MG63 (cell line): ENCODE measurements at regions not wholly inside any gene's neighbourhood (a gene's known extent, or its start where the extent isn't known, plus 50 kb on each side); places are given as distances from the start of the nearest gene placed in this dataset.
"Not testable (repeated sequence)": the region's sequence is repeated elsewhere in the genome, so short reads cannot be mapped to it uniquely, and the experiment has no call there.

Experiments
- DNase-seq: peaks from one replicate; pipeline ENCODE4 v3.0.0-alpha.2; 2020
- H3K27me3 ChIP-seq: fragments of 250-450 bp; sonication (Bioruptor Pico); 2 replicates; pipeline ENCODE4 v1.5.1; 2020; ENCODE audit warnings: mild to moderate bottlenecking, moderate library complexity
- H3K36me3 ChIP-seq: fragments of 250-450 bp; sonication (Bioruptor Pico); 2 replicates; pipeline ENCODE4 v1.5.1; 2020; ENCODE audit warnings: mild to moderate bottlenecking, moderate library complexity
- H3K4me3 ChIP-seq: fragments of 250-450 bp; sonication (Bioruptor Pico); 2 replicates; pipeline ENCODE4 v1.5.1; 2020; ENCODE audit warnings: mild to moderate bottlenecking, moderate library complexity
- H3K9me3 ChIP-seq: fragments of 250-450 bp; sonication (Bioruptor Pico); 2 replicates; pipeline ENCODE4 v1.5.1; 2020; ENCODE audit warnings: mild to moderate bottlenecking, moderate library complexity

- no peaks in the 10 kb centered on the region for H3K36me3 ChIP-seq
- no peak overlapping the region for H3K4me3 ChIP-seq
- H3K27me3 ChIP-seq = no peaks in the 10 kb centered on the region
- no peaks in the 10 kb centered on the region for H3K9me3 ChIP-seq
- DNase-seq = no peak
Measured at GRCh38 chr9:97768746-97769145, 71.6 kb upstream of the XPA start.

GRCh38 chr9:97769208-97769607 lies 72.1 kb upstream of the XPA start:
- DNase-seq = no peak
- no peaks in the 10 kb centered on the region for H3K36me3 ChIP-seq
- no peaks in the 10 kb centered on the region for H3K9me3 ChIP-seq
- H3K27me3 ChIP-seq = no peaks in the 10 kb centered on the region
- H3K4me3 ChIP-seq = no peak overlapping the region

- Histone ChIP-seq H3K9me3 (no peaks in the 10 kb centered on the region; the same call in 1 of the 2 replicates), H3K36me3 (no peaks in the 10 kb centered on the region), H3K27me3 (no peaks in the 10 kb centered on the region), H3K4me3 (no peak overlapping the region)
- DNase-seq = no peak
Measured at GRCh38 chr9:97770808-97771372, 73.8 kb upstream of the XPA start.

- no peaks in the 10 kb centered on the region for H3K36me3 ChIP-seq
- DNase-seq = no peak
- no peaks in the 10 kb centered on the region for H3K27me3 ChIP-seq
- no peaks in the 10 kb centered on the region; the same call in 1 of the 2 replicates for H3K9me3 ChIP-seq
- H3K4me3 ChIP-seq = no peak overlapping the region
Measured at GRCh38 chr9:97771641-97772040, 74.5 kb upstream of the XPA start.

- Histone ChIP-seq H3K36me3 (no peaks in the 10 kb centered on the region), H3K4me3 (no peak overlapping the region), H3K9me3 (peaks cover 1% of the 10 kb centered on the region; the same call in 1 of the 2 replicates), H3K27me3 (no peaks in the 10 kb centered on the region)
- DNase-seq = no peak
Measured at GRCh38 chr9:97772145-97772544, 75.0 kb upstream of the XPA start.

GRCh38 chr9:97773091-97773490 lies 76.0 kb upstream of the XPA start:
- DNase-seq = no peak
- peaks cover 8% of the 10 kb centered on the region for H3K9me3 ChIP-seq
- no peaks in the 10 kb centered on the region for H3K27me3 ChIP-seq
- H3K4me3 ChIP-seq = no peak overlapping the region
- H3K36me3 ChIP-seq = no peaks in the 10 kb centered on the region

- no peak overlapping the region for H3K4me3 ChIP-seq
- no peaks in the 10 kb centered on the region for H3K36me3 ChIP-seq
- DNase-seq = peak; percentile 60
- no peaks in the 10 kb centered on the region for H3K27me3 ChIP-seq
- peaks cover 15% of the 10 kb centered on the region for H3K9me3 ChIP-seq
Measured at GRCh38 chr9:97773723-97774122, 76.6 kb upstream of the XPA start.

GRCh38 chr9:97774673-97775072 lies 77.5 kb upstream of the XPA start:
- Histone ChIP-seq H3K4me3 (no peak overlapping the region), H3K9me3 (peaks cover 17% of the 10 kb centered on the region), H3K27me3 (no peaks in the 10 kb centered on the region), H3K36me3 (no peaks in the 10 kb centered on the region)
- no peak for DNase-seq

- DNase-seq, H3K36me3 ChIP-seq, H3K27me3 ChIP-seq, H3K4me3 ChIP-seq: not testable (repeated sequence)
- H3K9me3 ChIP-seq = peaks cover 17% of the 10 kb centered on the region
Measured at GRCh38 chr9:97778740-97779139, 74.3 kb upstream of the FOXE1 start.

- Histone ChIP-seq H3K27me3 (peaks cover 2% of the 10 kb centered on the region; the same call in 1 of the 2 replicates), H3K4me3 (no peak overlapping the region), H3K9me3 (peaks cover 17% of the 10 kb centered on the region), H3K36me3 (no peaks in the 10 kb centered on the region)
- DNase-seq = no peak
Measured at GRCh38 chr9:97779608-97780007, 73.4 kb upstream of the FOXE1 start.

GRCh38 chr9:97781902-97782301 lies 71.1 kb upstream of the FOXE1 start:
- Histone ChIP-seq H3K4me3 (no peak overlapping the region), H3K9me3 (peaks cover 17% of the 10 kb centered on the region), H3K36me3 (no peaks in the 10 kb centered on the region), H3K27me3 (peaks cover 3% of the 10 kb centered on the region; the same call in 1 of the 2 replicates)
- no peak for DNase-seq

- peaks cover 3% of the 10 kb centered on the region; the same call in 1 of the 2 replicates for H3K27me3 ChIP-seq
- no peaks in the 10 kb centered on the region for H3K9me3 ChIP-seq
Measured at GRCh38 chr9:97786341-97786740, 66.7 kb upstream of the FOXE1 start.

GRCh38 chr9:97787551-97787950 lies 65.5 kb upstream of the FOXE1 start:
- Histone ChIP-seq H3K27me3 (peaks cover 3% of the 10 kb centered on the region; the same call in 1 of the 2 replicates), H3K4me3 (no peak overlapping the region), H3K9me3 (no peaks in the 10 kb centered on the region), H3K36me3 (no peaks in the 10 kb centered on the region)
- no peak for DNase-seq

More at GRCh38 chr9:97786341-97786740, 66.7 kb upstream of the FOXE1 start:
- Histone ChIP-seq H3K4me3 (no peak overlapping the region), H3K36me3 (no peaks in the 10 kb centered on the region)
- peak; percentile 66 for DNase-seq

- Histone ChIP-seq H3K9me3 (no peaks in the 10 kb centered on the region), H3K4me3 (no peak overlapping the region), H3K27me3 (peaks cover 3% of the 10 kb centered on the region; the same call in 1 of the 2 replicates), H3K36me3 (no peaks in the 10 kb centered on the region)
- peak; percentile 34 for DNase-seq
Measured at GRCh38 chr9:97788763-97789663, 64.0 kb upstream of the FOXE1 start.

- Histone ChIP-seq H3K27me3 (no peaks in the 10 kb centered on the region), H3K4me3 (no peak overlapping the region)
- DNase-seq = no peak
Measured at GRCh38 chr9:97790542-97790941, 62.5 kb upstream of the FOXE1 start.

GRCh38 chr9:97791542-97791941 lies 61.5 kb upstream of the FOXE1 start:
- H3K9me3 ChIP-seq = no peaks in the 10 kb centered on the region
- no peak overlapping the region for H3K4me3 ChIP-seq
- no peaks in the 10 kb centered on the region for H3K27me3 ChIP-seq
- no peak for DNase-seq
- H3K36me3 ChIP-seq = no peaks in the 10 kb centered on the region

More at GRCh38 chr9:97790542-97790941, 62.5 kb upstream of the FOXE1 start:
- Histone ChIP-seq H3K36me3 (no peaks in the 10 kb centered on the region), H3K9me3 (no peaks in the 10 kb centered on the region)

- no peaks in the 10 kb centered on the region for H3K36me3 ChIP-seq
- no peak overlapping the region for H3K4me3 ChIP-seq
- DNase-seq = no peak
- H3K27me3 ChIP-seq = no peaks in the 10 kb centered on the region
- H3K9me3 ChIP-seq = no peaks in the 10 kb centered on the region
Measured at GRCh38 chr9:97793067-97793466, 60.0 kb upstream of the FOXE1 start.

GRCh38 chr9:97794666-97795065 lies 58.4 kb upstream of the FOXE1 start:
- no peaks in the 10 kb centered on the region for H3K27me3 ChIP-seq
- H3K36me3 ChIP-seq = no peaks in the 10 kb centered on the region
- no peak overlapping the region for H3K4me3 ChIP-seq
- DNase-seq = no peak
- H3K9me3 ChIP-seq = no peaks in the 10 kb centered on the region
